LNCAP (cell line): ENCODE measurements at regions not wholly inside any gene's neighbourhood (a gene's known extent, or its start where the extent isn't known, plus 50 kb on each side); places are given as distances from the start of the nearest gene placed in this dataset.

ENCODE experiments used
- TF ChIP-seq, protein P1 (sequence below): fragments of 450-650 bp; IDR thresholded peaks from 2 replicates; pipeline ENCODE4 v1.5.1; 2017; ENCODE audit warnings: mild to moderate bottlenecking

DNA sequence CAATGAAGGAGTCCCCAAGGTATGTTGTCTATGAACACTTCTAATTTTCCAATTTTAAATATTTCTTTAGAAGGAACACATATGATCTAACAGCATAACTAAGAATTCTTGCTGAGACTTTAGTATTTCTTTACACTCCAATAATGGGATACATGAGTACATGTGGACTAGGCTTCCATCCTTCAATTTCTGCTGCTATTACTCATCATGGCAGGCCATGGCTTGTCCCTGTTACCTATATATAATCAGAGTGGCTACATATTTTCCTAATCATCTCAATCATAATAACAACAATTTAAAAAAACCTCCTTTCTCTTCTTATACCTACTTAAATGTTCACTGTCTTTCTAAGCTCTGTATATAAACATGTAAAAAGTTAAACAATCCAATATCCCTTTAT is 60.3 kb upstream of the TAC1 start:
- TF ChIP-seq, protein P1, sequence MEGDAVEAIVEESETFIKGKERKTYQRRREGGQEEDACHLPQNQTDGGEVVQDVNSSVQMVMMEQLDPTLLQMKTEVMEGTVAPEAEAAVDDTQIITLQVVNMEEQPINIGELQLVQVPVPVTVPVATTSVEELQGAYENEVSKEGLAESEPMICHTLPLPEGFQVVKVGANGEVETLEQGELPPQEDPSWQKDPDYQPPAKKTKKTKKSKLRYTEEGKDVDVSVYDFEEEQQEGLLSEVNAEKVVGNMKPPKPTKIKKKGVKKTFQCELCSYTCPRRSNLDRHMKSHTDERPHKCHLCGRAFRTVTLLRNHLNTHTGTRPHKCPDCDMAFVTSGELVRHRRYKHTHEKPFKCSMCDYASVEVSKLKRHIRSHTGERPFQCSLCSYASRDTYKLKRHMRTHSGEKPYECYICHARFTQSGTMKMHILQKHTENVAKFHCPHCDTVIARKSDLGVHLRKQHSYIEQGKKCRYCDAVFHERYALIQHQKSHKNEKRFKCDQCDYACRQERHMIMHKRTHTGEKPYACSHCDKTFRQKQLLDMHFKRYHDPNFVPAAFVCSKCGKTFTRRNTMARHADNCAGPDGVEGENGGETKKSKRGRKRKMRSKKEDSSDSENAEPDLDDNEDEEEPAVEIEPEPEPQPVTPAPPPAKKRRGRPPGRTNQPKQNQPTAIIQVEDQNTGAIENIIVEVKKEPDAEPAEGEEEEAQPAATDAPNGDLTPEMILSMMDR: no peak

DNA sequence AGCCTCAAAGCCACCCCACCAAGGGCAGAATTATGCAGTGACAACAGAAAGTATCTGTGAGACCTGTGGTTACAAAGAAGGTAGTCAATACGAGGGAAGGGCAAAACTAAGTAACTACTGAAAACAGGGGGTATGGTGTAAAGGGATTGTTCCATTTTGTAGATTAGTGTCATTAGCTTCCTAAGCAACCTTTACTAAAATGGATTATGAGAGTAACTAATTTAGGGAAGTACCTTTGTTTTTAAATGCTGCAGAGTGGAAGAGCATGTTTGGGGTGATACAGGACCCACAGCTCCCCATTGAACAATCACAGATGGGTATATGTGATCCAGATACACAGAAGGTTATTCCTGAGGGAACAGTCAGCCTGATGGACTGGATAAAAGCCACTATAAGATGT is 51.3 kb upstream of the TAC1 start:
- TF ChIP-seq, protein P1: no peak
